ENCODE measurements at regions not wholly inside any gene's neighbourhood (a gene's known extent, or its start where the extent isn't known, plus 50 kb on each side); places are given as distances from the start of the nearest gene placed in this dataset.

- no TSS peak for BruUV-seq (replicated peaks)
- H3K36me3 ChIP-seq (ENCODE audit: insufficient read depth, low read length, poor library complexity, severe bottlenecking), result no peaks in the 10 kb centered on the region
- no peaks in the 10 kb centered on the region for H3K9me3 ChIP-seq (ENCODE audit: low read depth, low read length, poor library complexity, severe bottlenecking)
- H3K4me3 ChIP-seq (ENCODE audit: low read depth, low read length, poor library complexity, severe bottlenecking), result no peak overlapping the region
- POLR2A ChIA-PET (ENCODE audit: low non-redundant PET), result no interaction called here
- H3K27me3 ChIP-seq (replicated peaks; ENCODE audit: insufficient read depth, low read depth, low read length, poor library complexity), result peaks cover 8% of the 10 kb centered on the region
- TF ChIP-seq CTCF (conservative IDR thresholded peaks at IDR 0.05; ENCODE audit: low read depth, low read length) (no peak), EZH2 (IDR thresholded peaks at IDR 0.05; ENCODE audit: borderline replicate concordance, low read depth, low read length, poor library complexity, severe bottlenecking) (no peak)
- no peak overlapping the region for H3K27ac ChIP-seq (ENCODE audit: low read depth, low read length, poor library complexity, severe bottlenecking)
- no peak for DNase-seq (ENCODE audit: low spot score)
- H3K4me1 ChIP-seq (ENCODE audit: insufficient read depth, low read length, poor library complexity, severe bottlenecking), result no peaks in the 10 kb centered on the region
- intact Hi-C loops (cut with micrococcal nuclease; ENCODE audit: unreplicated experiment), result no loop called here
- CTCF ChIA-PET, result no interaction called here
Measured at GRCh38 chr1:99561952-99562351, 84.0 kb upstream of the PALMD start.

- H3K27me3 ChIP-seq (replicated peaks; ENCODE audit: insufficient read depth, low read depth, low read length, poor library complexity), result peaks cover 39% of the 10 kb centered on the region
- no peak for TF ChIP-seq CTCF (conservative IDR thresholded peaks at IDR 0.05; ENCODE audit: low read depth, low read length)
- TF ChIP-seq EZH2 (IDR thresholded peaks at IDR 0.05; ENCODE audit: borderline replicate concordance, low read depth, low read length, poor library complexity, severe bottlenecking), result no peak
- DNase-seq (ENCODE audit: low spot score), result no peak
- no TSS peak for BruUV-seq (replicated peaks)
- ChIA-PET POLR2A (ENCODE audit: low non-redundant PET) (interaction anchor here (0.6 kb wide), 1 partner anchor 46 kb away, joined by 3 read pairs; no protein-coding TSS in a partner anchor), CTCF (no interaction called here)
- no peaks in the 10 kb centered on the region for H3K4me1 ChIP-seq (ENCODE audit: insufficient read depth, low read length, poor library complexity, severe bottlenecking)
- H3K36me3 ChIP-seq (ENCODE audit: insufficient read depth, low read length, poor library complexity, severe bottlenecking), result no peaks in the 10 kb centered on the region
- no peaks in the 10 kb centered on the region for H3K9me3 ChIP-seq (ENCODE audit: low read depth, low read length, poor library complexity, severe bottlenecking)
- H3K27ac ChIP-seq (ENCODE audit: low read depth, low read length, poor library complexity, severe bottlenecking), result no peak overlapping the region
- H3K4me3 ChIP-seq (ENCODE audit: low read depth, low read length, poor library complexity, severe bottlenecking), result no peak overlapping the region
- intact Hi-C loops (cut with micrococcal nuclease; ENCODE audit: unreplicated experiment), result no loop called here
Measured at GRCh38 chr1:99565606-99566289, 80.2 kb upstream of the PALMD start.

- Histone ChIP-seq H3K4me1 (ENCODE audit: insufficient read depth, low read length, poor library complexity, severe bottlenecking) (no peaks in the 10 kb centered on the region), H3K4me3 (ENCODE audit: low read depth, low read length, poor library complexity, severe bottlenecking) (no peak overlapping the region), H3K27me3 (replicated peaks; ENCODE audit: insufficient read depth, low read depth, low read length, poor library complexity) (peaks cover 39% of the 10 kb centered on the region), H3K36me3 (ENCODE audit: insufficient read depth, low read length, poor library complexity, severe bottlenecking) (no peaks in the 10 kb centered on the region), H3K9me3 (ENCODE audit: low read depth, low read length, poor library complexity, severe bottlenecking) (no peaks in the 10 kb centered on the region), H3K27ac (ENCODE audit: low read depth, low read length, poor library complexity, severe bottlenecking) (no peak overlapping the region)
- TF ChIP-seq EZH2 (IDR thresholded peaks at IDR 0.05; ENCODE audit: borderline replicate concordance, low read depth, low read length, poor library complexity, severe bottlenecking) (no peak), CTCF (conservative IDR thresholded peaks at IDR 0.05; ENCODE audit: low read depth, low read length) (no peak)
- POLR2A ChIA-PET (ENCODE audit: low non-redundant PET), result interaction anchor here (0.6 kb wide), 1 partner anchor 46 kb away, joined by 3 read pairs; no protein-coding TSS in a partner anchor
- no peak for DNase-seq (ENCODE audit: low spot score)
- CTCF ChIA-PET, result no interaction called here
- BruUV-seq (replicated peaks), result no TSS peak
- intact Hi-C loops (cut with micrococcal nuclease; ENCODE audit: unreplicated experiment), result no loop called here
Measured at GRCh38 chr1:99566290-99567021, 79.5 kb upstream of the PALMD start.

Data from A673 (cell line).